ENCODE measurements at regions not wholly inside any gene's neighbourhood (a gene's known extent, or its start where the extent isn't known, plus 50 kb on each side); places are given as distances from the start of the nearest gene placed in this dataset.

- DNase-seq (ENCODE audit: low read depth), result no peak
Measured at GRCh38 chr14:98608071-98609060, 663.6 kb downstream of the BCL11B start.

GRCh38 chr14:98612434-98613200 is 659.4 kb downstream of the BCL11B start:
- no peak for DNase-seq (ENCODE audit: low read depth)

- DNase-seq (ENCODE audit: low read depth), result no peak
Measured at GRCh38 chr14:98614741-98615140, 657.3 kb downstream of the BCL11B start.

- DNase-seq (ENCODE audit: low read depth), result no peak
Measured at GRCh38 chr14:98622208-98623051, 649.6 kb downstream of the BCL11B start.

- no peak for DNase-seq (ENCODE audit: low read depth)
Measured at GRCh38 chr14:98623788-98624415, 648.1 kb downstream of the BCL11B start.

GRCh38 chr14:98633380-98633779 is 638.6 kb downstream of the BCL11B start:
- no peak for DNase-seq (ENCODE audit: low read depth)

- no peak for DNase-seq (ENCODE audit: low read depth)
Measured at GRCh38 chr14:98634043-98634820, 637.8 kb downstream of the BCL11B start.

- DNase-seq (ENCODE audit: low read depth), result peak; percentile 0
Measured at GRCh38 chr14:98638366-98638765, 633.6 kb downstream of the BCL11B start.

GRCh38 chr14:98647754-98648153 is 624.2 kb downstream of the BCL11B start:
- no peak for DNase-seq (ENCODE audit: low read depth)

GRCh38 chr14:98651037-98651436 is 621.0 kb downstream of the BCL11B start:
- no peak for DNase-seq (ENCODE audit: low read depth)

GRCh38 chr14:98665007-98665406 is 607.0 kb downstream of the BCL11B start:
- no peak for DNase-seq (ENCODE audit: low read depth)

GRCh38 chr14:98666545-98666944 is 605.5 kb downstream of the BCL11B start:
- no peak for DNase-seq (ENCODE audit: low read depth)

- no peak for DNase-seq (ENCODE audit: low read depth)
Measured at GRCh38 chr14:98682033-98682432, 590.0 kb downstream of the BCL11B start.

GRCh38 chr14:98682726-98683125 is 589.3 kb downstream of the BCL11B start:
- no peak for DNase-seq (ENCODE audit: low read depth)

GRCh38 chr14:98684468-98684867 is 587.5 kb downstream of the BCL11B start:
- no peak for DNase-seq (ENCODE audit: low read depth)

GRCh38 chr14:98685725-98686124 is 586.3 kb downstream of the BCL11B start:
- no peak for DNase-seq (ENCODE audit: low read depth)

GRCh38 chr14:98688446-98688845 is 583.6 kb downstream of the BCL11B start:
- DNase-seq (ENCODE audit: low read depth), result no peak

GRCh38 chr14:98689951-98690350 is 582.0 kb downstream of the BCL11B start:
- DNase-seq (ENCODE audit: low read depth), result no peak

GRCh38 chr14:98692832-98693231 is 579.2 kb downstream of the BCL11B start:
- DNase-seq (ENCODE audit: low read depth), result no peak

- DNase-seq (ENCODE audit: low read depth), result no peak
Measured at GRCh38 chr14:98694541-98694940, 577.5 kb downstream of the BCL11B start.

GRCh38 chr14:98695809-98696208 is 576.2 kb downstream of the BCL11B start:
- no peak for DNase-seq (ENCODE audit: low read depth)
